GM19372 (cell line): ENCODE measurements at regions not wholly inside any gene's neighbourhood (a gene's known extent, or its start where the extent isn't known, plus 50 kb on each side); places are given as distances from the start of the nearest gene placed in this dataset.

Experiments used
- ATAC-seq: cut with Tn5 transposase; IDR thresholded peaks from one replicate; pipeline ENCODE4 v1.9.1; 2021; ENCODE audit warnings: mild to moderate bottlenecking, low read depth, moderate library complexity; ENCODE audit not compliant: unreplicated experiment

DNA sequence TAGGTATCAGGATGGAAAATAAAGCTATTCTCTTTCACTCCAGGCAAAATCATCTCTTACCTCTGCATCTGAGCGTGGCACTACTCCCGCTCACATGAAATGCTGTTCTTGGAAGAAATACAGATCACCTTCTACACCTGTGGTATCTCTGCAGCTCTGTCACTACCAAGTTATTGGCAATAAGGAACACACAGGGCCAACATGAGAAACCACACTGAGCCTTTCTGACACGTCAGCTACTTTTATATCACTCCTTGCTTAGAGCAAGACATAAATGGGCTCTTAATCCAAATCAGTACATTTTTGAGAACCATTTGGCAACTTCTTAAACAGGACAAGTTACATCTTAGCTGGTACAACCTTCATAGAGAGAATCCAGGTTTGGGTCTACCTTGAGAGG, 101.8 kb upstream of the GUCY1A1 start:
- no peak for ATAC-seq

DNA sequence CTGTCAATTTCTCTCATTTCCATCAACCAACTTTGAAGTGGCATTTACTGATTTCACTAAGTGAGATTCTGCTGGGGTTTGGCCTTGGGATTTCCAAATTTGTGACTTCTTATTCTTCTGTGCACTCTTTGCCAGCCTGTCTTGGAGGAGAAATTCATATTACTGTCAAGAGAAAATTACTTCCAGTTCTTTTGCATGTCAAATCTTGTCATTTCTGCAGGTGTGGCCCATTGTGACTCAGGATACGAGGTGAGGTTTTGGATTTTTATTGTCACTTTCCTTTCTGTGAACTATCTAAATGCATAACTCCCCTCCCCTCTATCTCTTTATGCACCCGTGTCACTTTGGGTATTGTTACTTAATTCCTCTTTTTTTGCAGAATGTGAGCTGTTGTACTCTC, 102.6 kb upstream of the GUCY1A1 start:
- no peak for ATAC-seq

DNA sequence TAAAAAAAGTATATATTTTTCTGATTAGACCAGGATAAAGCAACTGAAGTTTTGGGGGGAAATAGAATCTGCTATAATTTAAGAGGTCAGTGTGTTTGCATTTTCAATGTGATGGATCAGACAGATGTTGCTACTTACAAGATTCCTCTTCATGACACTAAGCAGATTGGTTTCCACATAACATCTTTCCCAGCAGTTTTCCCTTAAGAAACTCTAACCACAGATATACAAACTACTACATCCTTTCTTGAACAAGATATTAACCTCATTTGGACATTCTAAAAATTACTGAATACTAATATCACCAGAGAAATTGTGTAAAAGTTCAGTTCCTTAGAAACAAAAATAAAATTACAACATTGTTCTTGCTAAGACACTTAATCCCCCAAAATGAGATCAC, 106.7 kb upstream of the GUCY1A1 start:
- ATAC-seq = no peak

DNA sequence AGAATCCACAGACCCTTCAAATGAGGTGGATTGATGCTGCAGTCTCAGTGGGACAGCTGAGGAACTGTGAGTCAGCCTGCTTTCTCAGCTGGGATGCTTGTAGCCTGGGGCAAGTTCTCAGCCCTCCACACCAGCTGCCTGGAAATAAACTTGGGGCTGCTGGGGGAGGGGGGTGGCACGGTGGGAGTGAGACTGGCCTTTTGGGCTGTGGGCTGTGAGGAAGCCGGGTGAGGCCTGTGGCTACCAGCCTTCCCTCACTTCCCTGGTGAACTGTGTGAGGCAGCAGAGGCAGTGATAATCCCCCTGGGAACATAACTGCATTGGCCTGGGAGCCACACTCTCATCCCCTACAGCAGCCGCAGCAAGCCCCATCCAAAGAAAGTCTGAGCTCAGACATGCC, 114.5 kb upstream of the GUCY1A1 start:
- ATAC-seq = no peak

DNA sequence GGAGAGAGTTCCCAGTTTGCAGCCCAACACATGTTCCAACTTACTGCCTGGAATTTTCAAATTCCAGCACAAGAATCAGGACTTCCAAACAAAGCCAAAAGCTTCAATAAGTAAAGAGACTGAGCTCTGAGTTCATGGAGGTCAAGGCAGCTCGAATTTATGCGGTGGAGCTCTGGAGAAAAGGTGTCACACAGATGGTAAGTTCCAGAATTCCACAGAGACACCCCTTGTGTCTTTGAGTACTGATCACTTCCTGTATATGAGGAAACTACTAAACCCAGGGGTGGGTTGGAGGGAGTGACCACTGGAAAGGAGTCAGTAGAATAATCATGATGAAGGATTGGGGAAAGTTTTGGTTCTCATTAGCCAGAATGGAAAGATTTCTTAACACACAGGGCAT, 118.5 kb upstream of the GUCY1A1 start:
- ATAC-seq = no peak

DNA sequence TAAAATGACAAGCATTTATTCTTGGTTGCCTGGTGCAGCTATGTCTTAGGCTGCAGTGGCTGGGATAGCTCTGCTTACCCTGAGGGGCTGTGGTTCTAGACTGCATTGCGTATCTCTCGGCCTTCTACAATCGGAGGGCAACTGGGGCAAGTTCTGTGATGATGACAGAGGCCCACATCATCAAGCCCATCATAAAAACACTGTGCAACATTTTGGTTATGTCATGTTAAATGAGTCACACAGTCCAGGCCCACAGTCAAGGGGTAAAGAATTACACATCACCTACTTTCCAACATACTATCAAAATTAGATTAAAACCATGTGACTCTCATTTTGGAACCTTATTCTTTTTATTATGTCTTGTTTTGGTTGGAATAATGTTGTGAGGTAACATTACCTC, 120.2 kb upstream of the GUCY1A1 start:
- no peak for ATAC-seq

DNA sequence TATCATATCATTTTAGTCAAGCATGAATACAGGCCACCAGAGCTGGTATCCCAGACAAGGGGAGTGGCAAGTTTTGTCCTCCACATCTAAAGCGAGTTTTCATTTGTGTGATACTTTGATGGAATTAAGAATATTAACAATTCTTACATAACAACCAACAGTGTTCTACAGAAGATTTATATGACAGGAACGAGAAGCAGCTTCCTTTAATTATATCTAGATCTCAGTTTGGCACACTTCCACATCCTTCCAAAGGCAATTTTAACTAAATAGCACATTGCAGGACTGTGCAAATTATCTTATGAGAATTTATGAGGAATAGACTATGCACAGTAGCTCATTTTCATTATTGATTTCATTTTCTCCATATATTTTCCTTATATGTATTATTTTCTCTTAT, 121.2 kb upstream of the GUCY1A1 start:
- ATAC-seq = no peak

DNA sequence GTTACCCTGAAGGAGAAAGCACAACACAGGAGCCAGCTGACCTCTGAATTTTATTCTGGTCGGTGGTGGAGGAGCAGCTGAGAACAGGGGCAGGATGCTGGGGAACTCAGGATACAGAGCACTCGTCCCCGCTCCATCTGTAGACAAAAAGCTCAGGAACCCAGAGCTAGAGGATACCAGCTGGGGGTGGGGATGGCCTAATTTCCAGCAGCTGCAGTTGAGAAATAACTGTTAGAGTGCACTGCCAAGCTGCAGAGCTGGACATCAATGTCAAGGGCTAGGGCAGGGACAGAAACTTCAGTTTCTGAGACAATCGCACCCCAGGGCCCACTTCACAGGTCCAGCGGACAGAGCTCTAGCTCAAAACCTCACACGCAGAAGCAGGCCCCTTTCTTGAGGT, 122.1 kb upstream of the GUCY1A1 start:
- ATAC-seq = no peak

DNA sequence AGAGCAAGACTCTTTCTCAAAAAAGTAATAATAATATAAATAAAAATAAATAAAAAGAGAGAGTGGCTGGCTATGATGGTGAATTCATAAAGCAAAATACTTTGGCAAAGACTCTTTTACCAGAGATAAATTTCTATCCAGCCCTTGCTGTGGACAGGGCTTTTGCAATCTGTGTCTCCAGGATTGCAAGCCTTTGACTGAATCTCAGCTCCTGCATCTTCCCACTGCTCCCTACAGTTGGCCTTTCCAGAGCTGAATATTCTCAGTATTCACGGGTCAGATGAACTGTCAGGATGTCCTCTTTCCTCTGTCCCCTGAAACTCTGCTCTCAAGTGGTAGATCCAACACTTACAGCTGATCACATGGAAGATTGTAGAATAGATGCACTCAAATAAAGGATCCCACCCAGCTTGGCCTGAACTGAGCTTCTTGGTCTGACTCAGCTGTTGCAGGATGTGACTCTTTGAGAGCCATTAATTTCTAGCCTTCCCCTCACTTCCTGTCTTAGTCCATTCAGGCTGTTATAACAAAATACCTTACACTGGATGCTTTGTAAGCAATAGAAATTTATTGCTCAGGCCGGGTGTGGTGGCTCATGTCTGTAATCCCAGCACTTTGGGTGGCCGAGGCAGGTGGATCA, 123.4 kb upstream of the GUCY1A1 start:
- no peak for ATAC-seq

DNA sequence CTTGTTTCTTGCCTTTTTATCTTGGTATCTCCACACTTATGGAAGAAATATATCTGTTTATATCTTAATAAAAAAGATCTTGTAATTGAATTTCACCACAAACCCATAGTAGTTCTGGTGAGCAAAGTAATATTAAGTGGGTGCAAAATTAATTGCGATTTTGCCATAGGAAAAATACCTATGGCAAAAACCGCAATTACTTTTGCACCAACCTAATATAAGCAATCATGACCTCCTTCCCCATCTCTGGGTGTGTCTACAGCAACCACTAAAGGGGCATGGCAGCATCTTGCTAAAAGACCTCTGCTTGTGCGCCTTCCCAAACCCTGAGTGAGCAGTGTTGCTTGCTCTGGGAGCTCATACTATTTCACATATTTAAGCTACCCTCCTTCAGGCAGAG, 124.2 kb upstream of the GUCY1A1 start:
- ATAC-seq = no peak

DNA sequence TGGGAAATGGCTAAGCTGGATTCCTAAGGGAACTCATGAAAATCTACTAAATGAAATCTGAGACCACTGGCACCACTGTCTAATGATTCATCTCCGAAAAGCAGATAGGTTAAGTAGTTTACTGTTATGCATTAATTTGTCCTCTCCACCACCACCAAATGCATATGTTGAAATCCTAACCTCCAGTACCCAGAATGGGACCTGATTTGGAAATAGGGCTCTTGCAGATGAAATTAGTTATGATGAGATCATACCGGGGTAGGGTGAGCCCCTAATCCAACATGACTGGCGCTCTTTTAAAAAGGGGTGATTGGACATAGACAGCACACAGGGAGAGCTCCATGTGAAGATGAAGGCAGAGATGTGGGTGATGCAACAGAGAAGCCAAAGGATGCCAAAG, 124.9 kb upstream of the GUCY1A1 start:
- no peak for ATAC-seq

DNA sequence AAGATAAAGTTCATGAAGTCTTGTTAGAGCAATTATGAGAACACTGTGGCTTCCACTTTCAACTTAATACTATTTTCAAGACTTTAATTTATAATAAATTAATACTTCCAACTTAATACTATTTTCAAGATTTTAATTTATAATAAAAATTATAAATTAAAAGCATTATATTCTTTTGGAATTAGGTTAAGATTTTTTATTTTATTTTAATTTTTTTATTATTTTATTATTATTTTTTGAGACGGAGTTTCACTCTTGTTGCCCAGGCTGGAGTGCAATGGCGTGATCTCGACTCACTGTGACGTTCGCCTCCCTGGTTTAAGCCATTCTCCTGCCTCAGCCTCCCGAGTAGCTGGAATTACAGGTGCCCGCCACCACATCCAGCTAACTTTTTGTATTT, 126.0 kb upstream of the GUCY1A1 start:
- ATAC-seq = no peak

DNA sequence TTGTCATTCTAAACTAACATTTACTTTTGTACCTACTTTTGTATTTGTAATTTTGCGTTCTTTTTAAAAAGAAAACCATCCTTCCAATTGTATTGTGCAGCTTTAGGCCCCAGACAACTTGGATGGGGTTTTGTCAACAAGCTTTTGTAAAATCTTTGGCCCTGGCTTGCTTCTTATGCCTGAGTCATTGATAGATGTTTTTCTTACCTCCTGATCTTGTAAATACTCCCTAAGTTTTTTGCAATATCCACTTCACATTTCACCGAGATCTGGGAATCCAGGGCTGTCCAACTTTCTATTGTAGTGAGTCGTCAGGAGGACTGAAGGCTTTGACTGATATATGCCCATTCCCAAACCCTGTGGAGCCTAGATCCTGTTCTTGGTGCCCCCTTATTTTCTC, 126.9 kb upstream of the GUCY1A1 start:
- no peak for ATAC-seq

DNA sequence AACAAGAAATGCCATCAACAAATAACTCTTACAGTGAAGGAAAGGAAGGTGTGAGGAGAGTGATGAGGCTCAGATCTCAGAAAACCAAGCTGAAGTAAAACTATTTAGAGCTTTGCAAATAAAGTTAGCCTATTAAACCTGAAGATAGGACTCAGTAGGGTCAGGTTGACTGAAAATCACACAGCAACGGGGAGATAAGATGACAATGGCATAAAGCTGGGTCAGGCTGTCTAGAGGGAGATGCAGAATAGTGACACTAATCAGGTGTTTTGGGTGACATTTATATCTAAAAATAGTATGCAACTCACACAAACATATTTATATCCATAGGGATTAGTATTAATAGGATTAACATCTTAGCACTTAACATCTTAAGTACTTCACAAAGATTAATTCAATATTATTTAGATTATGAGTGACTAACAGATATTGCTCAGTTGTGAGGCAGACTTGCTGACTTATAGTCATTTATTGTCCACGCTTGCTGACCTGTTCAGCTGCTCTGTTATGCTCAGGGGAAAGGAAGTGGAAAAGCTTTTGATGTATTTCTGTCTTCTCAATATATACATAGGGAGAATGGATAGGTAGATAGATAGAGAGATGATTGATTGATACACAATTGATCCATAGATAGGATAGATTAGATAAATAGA, 130.7 kb upstream of the GUCY1A1 start:
- no peak for ATAC-seq

DNA sequence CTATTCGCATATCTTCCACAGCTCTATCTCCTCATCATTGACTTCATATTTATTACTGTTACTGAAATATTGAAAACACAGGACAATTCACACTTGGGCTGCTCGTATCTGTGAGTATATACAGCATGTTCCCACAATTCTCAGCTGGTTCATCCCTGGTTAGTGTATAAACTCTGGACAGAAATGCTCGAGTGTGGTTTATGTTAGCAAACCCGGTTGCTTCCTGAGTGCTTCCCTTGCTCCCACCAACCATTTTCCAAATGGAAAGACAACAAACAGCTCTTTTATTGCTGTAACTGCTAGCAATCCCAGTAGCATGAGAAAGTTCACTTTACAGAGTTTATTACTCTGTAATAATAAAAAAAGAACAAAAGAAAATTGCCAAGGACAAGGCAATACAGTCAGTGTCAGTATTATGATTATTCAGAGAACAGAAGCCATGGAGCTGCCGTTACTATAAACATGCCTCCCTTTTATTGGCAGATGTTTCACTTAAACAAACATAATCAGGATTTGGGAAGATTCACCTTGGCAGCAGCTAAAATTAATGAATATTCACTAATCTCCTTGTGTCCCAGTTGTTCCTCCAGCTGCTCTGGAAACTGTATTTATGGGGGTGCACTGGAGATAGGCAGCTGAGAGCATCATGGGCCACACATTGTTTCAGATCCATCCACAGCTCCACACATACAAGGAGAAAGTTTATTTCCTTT, 134.1 kb upstream of the GUCY1A1 start:
- ATAC-seq = no peak

DNA sequence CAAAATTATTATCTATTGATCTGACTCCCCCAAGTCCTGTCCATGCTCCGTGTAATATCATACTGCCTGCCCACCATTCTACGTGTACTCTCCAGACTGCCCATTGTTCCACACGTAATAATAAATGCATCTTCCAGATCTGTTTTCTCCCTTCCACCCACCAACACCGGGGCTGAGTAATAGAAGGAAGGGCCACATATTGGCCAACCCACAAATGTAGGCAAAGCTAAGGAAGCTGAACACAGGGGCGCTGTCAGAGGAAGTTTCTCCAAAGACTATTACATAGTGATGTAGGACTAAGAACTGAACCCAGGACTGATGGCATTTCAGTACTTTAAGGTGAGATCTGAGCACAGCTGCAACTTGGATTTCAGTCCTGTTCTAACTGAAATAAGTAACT, 135.8 kb upstream of the GUCY1A1 start:
- no peak for ATAC-seq

DNA sequence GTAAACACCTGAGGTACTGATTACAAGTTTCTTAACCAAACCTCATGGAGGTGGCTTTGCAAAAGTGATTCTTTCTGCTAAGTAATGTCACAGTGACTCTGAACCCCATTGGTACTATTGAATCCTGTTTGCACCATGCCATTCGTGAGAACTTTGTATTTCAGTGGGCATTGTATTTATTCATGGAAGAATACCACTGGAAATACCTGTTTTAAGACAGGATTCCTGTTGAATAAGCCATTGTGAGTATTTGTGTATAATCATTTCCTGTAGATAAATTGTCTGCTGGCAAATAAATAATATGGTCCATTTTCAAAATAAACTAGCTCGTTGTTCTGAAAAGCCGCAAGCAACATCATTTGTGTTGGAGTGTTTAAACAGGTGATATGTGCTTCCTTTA, 136.4 kb upstream of the GUCY1A1 start:
- ATAC-seq = no peak

DNA sequence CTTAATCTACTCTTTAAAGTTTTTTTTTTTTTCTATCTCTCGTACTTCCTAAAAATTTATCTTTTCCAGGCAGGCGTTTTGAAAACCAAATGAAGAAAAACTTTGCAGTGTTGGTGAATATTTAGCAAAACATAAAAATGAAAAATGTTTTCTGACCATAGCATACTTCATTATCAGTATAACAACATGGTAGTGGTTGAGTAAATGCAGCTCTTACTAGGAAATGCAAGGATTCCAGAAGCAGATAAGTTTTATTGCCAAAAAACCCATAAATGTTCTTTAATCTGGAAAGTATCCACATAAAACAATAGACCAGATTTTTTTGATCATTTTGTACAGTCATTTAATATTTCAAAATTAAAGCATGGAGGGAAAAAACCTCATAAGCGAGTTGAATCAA, 136.9 kb upstream of the GUCY1A1 start:
- no peak for ATAC-seq

DNA sequence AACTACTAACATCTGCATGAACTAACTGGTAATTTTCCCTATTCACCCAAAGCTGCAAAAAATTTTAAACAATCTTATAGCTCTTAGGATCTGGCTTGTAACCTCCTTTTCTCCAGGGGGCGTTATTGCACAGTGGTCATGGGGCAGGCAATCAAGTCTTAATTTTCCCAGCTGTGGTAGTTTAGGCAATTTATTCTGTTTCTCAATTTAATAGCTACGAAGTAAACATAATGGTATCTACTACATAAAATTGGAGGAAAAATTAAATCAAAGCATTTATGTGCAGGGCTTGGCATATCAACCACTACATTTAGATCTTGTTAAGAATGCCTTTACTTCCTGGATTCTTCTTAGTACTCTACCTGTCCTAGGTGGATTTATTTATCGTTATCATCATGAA, 137.4 kb upstream of the GUCY1A1 start:
- ATAC-seq = no peak

DNA sequence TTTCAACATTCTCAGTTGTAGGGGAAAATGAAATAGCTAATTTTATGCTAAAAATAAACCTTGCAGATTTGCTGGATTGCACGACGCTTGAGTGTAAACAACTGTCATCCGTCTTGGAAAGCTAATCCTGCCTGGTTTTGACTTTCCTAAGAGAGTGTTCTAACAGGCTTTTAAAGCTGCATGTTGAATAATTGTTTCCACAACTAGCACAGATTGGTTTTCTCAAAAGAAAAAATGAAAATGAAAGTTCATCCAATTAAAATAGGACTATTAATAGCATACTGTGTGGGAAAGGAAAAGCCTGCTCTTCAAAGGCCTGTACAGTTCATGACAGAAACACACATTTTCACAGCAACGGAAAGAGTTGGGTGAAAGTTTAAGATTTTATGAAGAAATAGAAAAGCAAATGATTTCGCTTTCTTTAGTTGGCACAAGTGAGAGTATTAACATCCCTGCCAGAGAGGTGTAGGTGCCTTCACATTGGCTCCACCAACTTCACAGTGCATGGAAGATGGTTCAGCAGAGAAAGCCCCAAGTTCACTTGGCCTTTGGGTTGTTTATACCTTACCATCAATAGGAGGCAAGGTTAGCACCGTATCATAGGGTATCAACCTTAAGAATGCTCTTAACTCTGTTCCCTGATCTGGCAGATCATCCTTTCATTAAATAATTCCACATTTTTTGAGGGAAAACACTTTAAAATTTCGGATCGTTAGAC, 140.0 kb upstream of the GUCY1A1 start:
- ATAC-seq = no peak

DNA sequence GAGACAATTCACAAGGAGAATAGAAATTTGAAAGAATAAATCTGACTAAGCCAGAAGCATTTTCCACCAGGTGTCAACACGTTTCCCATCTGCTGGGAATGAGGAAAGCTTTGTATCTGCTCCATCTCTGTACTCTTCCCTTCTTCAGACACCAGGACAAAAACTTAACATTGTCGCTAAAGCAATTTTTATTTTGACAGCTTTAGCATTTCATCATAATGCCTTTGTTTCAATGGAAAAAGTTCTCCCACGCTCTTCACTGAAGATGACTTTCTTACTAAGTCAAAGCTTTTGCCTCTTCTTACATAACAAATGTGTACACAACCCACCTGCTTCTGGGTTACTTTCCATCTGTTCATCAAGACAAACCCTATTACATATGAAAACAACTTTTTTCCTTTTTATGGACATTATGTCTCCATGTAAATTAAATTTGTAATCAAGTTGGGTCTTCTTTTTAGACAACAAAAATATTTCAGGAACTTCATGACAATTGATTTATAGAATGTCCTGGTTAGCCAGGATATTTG, 141.7 kb upstream of the GUCY1A1 start:
- ATAC-seq = no peak
